ENCODE measurements at regions not wholly inside any gene's neighbourhood (a gene's known extent, or its start where the extent isn't known, plus 50 kb on each side); places are given as distances from the start of the nearest gene placed in this dataset.

- TF ChIP-seq EZH2 (IDR thresholded peaks at IDR 0.05; ENCODE audit: insufficient read depth, poor library complexity, severe bottlenecking) = no peak
- no peak for TF ChIP-seq EZH2phosphoT487 (IDR thresholded peaks at IDR 0.05; ENCODE audit: insufficient read depth, low read depth)
These were observed 63.3 kb upstream of the SLCO6A1 start for GRCh38 chr5:102561894-102562760.
